Upper lobe of left lung (tissue), 6 donors: ENCODE measurements at regions not wholly inside any gene's neighbourhood (a gene's known extent, or its start where the extent isn't known, plus 50 kb on each side); places are given as distances from the start of the nearest gene placed in this dataset.

Source experiments
- ATAC-seq, 2 donors: fragments of 200-7000 bp; cut with Tn5 transposase; one replicate each; pipeline ENCODE4 v1.9.1; 2022; ENCODE audit warnings: mild to moderate bottlenecking in 2 of 2, moderate library complexity in 2 of 2; ENCODE audit not compliant: low FRiP score in 2 of 2
- DNase-seq, 2 donors: peaks; one replicate each; pipeline ENCODE4 v3.0.0-alpha.2; 2019 to 2020
- H3K27ac ChIP-seq, 4 donors: fragments of 200-600 bp; sonication (generic); one replicate each; pipeline ENCODE4 v1.5.1; 2016 to 2019
- H3K27me3 ChIP-seq, 4 donors: fragments of 200-600 bp; sonication (generic); one replicate each; pipeline ENCODE4 v1.5.1; 2017 to 2019
- H3K36me3 ChIP-seq, 4 donors: fragments of 200-600 bp; sonication (generic); one replicate each; pipeline ENCODE4 v1.5.1; 2016 to 2019
- H3K4me1 ChIP-seq, 4 donors: fragments of 200-600 bp; sonication (generic); one replicate each; pipeline ENCODE4 v1.5.1; 2018 to 2019
- H3K4me3 ChIP-seq, 4 donors: fragments of 200-600 bp; sonication (generic); one replicate each; pipeline ENCODE4 v1.5.1; 2017 to 2019; ENCODE audit warnings: mild to moderate bottlenecking in 2 of 4, moderate library complexity in 1 of 4
- H3K9me3 ChIP-seq, 4 donors: fragments of 200-600 bp; sonication (generic); one replicate each; pipeline ENCODE4 v1.5.1; 2018 to 2019
- CTCF ChIP-seq, 6 experiments: fragments of 450-650 bp in 4 of 6; fragments of 200-600 bp in 2 of 6; sonication (generic) in 2 of 6; IDR thresholded peaks; one replicate each; pipeline ENCODE4 v1.5.1; 2016 to 2019; ENCODE audit warnings: antibody characterized with exemption in 6 of 6
- EP300 ChIP-seq, 4 donors: sonication (generic); formaldehyde crosslinking; IDR thresholded peaks; one replicate each; pipeline ENCODE4 v1.5.1; 2017; ENCODE audit warnings: antibody characterized with exemption in 4 of 4, control low read depth in 2 of 4
- POLR2A ChIP-seq, 4 donors: fragments of 450-650 bp; IDR thresholded peaks; one replicate each; pipeline ENCODE4 v1.5.1; 2016 to 2017; ENCODE audit warnings: antibody characterized with exemption in 4 of 4, mild to moderate bottlenecking in 2 of 4
- POLR2AphosphoS5 ChIP-seq, 2 donors: sonication (generic); formaldehyde crosslinking; IDR thresholded peaks; one replicate each; pipeline ENCODE4 v1.5.1; 2017; ENCODE audit warnings: antibody characterized with exemption in 2 of 2
- WGBS, 2 donors: methylation state at CpG; one replicate each; pipeline ENCODE4 v1.1.5; 2017 to 2018; 5-methylcytosine and 5-hydroxymethylcytosine counted together
- donor health status: DM: no; HTN: no; CAD: no; lungs with moderate emphysema.
- donor health status: DM: no; HTN: yes; CAD: no; lungs with severe emphysema.

DNA sequence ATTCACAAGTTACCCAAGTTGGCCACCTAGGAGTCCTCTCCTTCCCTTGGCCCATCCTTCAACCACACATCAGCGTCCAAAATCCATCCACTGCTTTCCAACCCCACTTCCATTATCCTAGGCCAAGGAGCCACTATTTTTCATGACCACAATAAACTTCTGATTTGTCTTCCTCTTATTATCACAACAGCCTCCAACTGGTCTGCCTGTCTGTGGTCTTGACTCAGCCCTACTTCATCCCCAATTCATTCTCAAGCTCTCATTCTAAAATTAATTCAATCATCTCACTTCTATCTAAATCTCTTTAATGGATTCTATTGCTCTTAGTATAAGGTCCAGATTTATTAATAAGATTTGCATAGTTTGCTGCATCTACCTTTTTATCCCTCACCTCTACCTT is 189.0 kb upstream of the PRDM1 start:
- 97 to 100% methylated on average over 1 of the region's 1 CpG for WGBS, 2 donors
- ATAC-seq (no peak), DNase-seq (no peak)
- Histone ChIP-seq H3K9me3 (no peaks in the 10 kb centered on the region), H3K27ac (no peak overlapping the region), H3K4me1 (no peaks in the 10 kb centered on the region), H3K36me3 (no peaks in the 10 kb centered on the region), H3K4me3 (no peak overlapping the region), H3K27me3 (no peaks in the 10 kb centered on the region)
- TF ChIP-seq EP300 (IDR thresholded peaks at IDR 0.05) = no peak
- TF ChIP-seq POLR2AphosphoS5 (IDR thresholded peaks at IDR 0.05) = no peak
- TF ChIP-seq POLR2A (IDR thresholded peaks at IDR 0.05) = no peak
- no peak for TF ChIP-seq CTCF (IDR thresholded peaks at IDR 0.05)

GRCh38 chr6:105896821-105897095 is 189.4 kb upstream of the PRDM1 start:
- Histone ChIP-seq H3K27me3 (no peaks in the 10 kb centered on the region), H3K9me3 (no peaks in the 10 kb centered on the region), H3K4me3 (no peak overlapping the region), H3K27ac (no peak overlapping the region), H3K36me3 (no peaks in the 10 kb centered on the region), H3K4me1 (no peaks in the 10 kb centered on the region)
- TF ChIP-seq EP300 (IDR thresholded peaks at IDR 0.05) (no peak), CTCF (IDR thresholded peaks at IDR 0.05) (no peak), POLR2A (IDR thresholded peaks at IDR 0.05) (no peak), POLR2AphosphoS5 (IDR thresholded peaks at IDR 0.05) (no peak)
- 49 to 51% methylated on average over 3 of the region's 3 CpGs for WGBS, 2 donors
- DNase-seq (no peak), ATAC-seq (no peak)

DNA sequence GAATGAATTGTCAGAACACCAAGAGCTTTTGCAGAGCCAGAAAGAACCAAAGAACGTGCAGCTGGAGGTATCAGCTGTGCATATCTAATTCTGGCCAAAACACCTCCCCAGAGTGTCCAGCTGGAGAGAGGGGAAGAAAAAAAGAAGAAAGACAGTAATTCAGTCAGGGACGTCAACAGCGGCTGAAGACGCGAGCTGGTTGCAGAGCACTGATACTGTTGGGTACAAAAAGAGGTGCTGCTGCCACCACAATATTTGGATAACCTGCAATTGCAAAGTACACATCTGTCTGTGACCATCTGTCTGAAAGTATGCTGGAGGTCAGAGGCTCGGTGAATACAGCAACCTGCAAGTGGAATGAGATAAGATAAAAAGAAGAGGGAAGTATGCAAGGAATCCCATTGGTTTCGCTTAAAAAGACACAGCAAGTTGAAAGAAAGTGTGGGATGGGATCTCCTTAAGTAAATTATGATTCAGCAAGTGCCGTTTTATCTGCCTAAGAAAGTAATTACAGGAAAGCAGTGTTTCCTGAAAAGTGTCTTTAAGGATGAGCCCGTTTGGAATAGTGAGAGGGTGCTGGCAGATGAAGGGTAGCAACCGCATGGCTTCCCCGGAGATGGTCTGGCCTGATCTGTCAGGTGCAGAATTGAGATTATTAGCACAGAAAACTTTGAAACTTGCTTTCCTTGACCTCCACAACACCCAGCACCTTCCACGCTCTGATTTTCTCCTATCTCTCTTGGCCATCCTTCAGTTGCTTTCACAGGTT is 189.9 kb upstream of the PRDM1 start:
- no peaks in the 10 kb centered on the region for H3K4me1 ChIP-seq
- DNase-seq (no peak), ATAC-seq (no peak)
- no peaks in the 10 kb centered on the region for H3K36me3 ChIP-seq
- H3K27me3 ChIP-seq = no peaks in the 10 kb centered on the region
- no peak overlapping the region for H3K4me3 ChIP-seq
- 74 to 76% methylated on average over 12 of the region's 12 CpGs for WGBS, 2 donors
- no peak overlapping the region for H3K27ac ChIP-seq
- TF ChIP-seq EP300 (IDR thresholded peaks at IDR 0.05) (no peak), POLR2A (IDR thresholded peaks at IDR 0.05) (no peak), POLR2AphosphoS5 (IDR thresholded peaks at IDR 0.05) (no peak), CTCF (IDR thresholded peaks at IDR 0.05) (no peak)
- no peaks in the 10 kb centered on the region for H3K9me3 ChIP-seq

DNA sequence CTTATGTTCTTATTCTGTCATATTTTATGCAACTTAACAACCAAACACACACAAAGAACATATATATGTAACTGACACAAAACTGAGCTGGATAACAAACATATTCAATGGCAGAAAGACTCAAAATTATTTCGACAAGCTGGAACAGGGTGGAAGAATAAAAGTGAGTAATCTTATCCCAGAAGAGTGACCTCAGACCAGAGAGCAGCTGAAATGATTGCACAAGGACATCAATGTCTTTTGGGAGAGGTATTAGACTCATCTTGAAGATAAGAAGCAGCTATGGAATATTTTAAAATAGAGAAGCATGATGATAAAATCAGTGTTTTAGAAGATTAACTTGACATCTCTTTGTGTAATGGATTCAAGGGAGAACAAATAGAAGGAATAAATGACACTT is 191.6 kb upstream of the PRDM1 start:
- 75 to 77% methylated on average over 1 of the region's 1 CpG for WGBS, 2 donors
- no peaks in the 10 kb centered on the region for H3K36me3 ChIP-seq
- H3K9me3 ChIP-seq = peaks cover 0 to 3% (median 0%) of the 10 kb centered on the region in 4 donors
- no peaks in the 10 kb centered on the region for H3K4me1 ChIP-seq
- DNase-seq (no peak), ATAC-seq (peak in 1 of 2 donors; percentile 61)
- no peak for TF ChIP-seq EP300 (IDR thresholded peaks at IDR 0.05)
- no peak for TF ChIP-seq POLR2A (IDR thresholded peaks at IDR 0.05)
- no peak for TF ChIP-seq CTCF (IDR thresholded peaks at IDR 0.05)
- no peak overlapping the region for H3K27ac ChIP-seq
- H3K27me3 ChIP-seq = no peaks in the 10 kb centered on the region
- H3K4me3 ChIP-seq = no peak overlapping the region

GRCh38 chr6:105893741-105894140 is 192.4 kb upstream of the PRDM1 start:
- 80 to 87% methylated on average over 6 to 7 of the region's 7 CpGs for WGBS, 2 donors
- Histone ChIP-seq H3K4me3 (no peak overlapping the region), H3K4me1 (no peaks in the 10 kb centered on the region), H3K36me3 (no peaks in the 10 kb centered on the region), H3K27me3 (no peaks in the 10 kb centered on the region), H3K9me3 (peaks cover 0 to 3% (median 0%) of the 10 kb centered on the region in 4 donors), H3K27ac (no peak overlapping the region)
- ATAC-seq (no peak), DNase-seq (no peak)
- no peak for TF ChIP-seq EP300 (IDR thresholded peaks at IDR 0.05)
